ENCODE measurements at regions not wholly inside any gene's neighbourhood (a gene's known extent, or its start where the extent isn't known, plus 50 kb on each side); places are given as distances from the start of the nearest gene placed in this dataset.

- TF ChIP-seq CTCF (IDR thresholded peaks at IDR 0.05) (no peak), POLR2A (IDR thresholded peaks at IDR 0.05) (no peak), EP300 (IDR thresholded peaks at IDR 0.05) (no peak)
Measured at GRCh38 chr11:111128076-111128870, 117.3 kb upstream of the POU2AF2 start.
